Thoracic aorta (tissue), 2 donors: ENCODE measurements at regions not wholly inside any gene's neighbourhood (a gene's known extent, or its start where the extent isn't known, plus 50 kb on each side); places are given as distances from the start of the nearest gene placed in this dataset.

ENCODE experiments used
- ATAC-seq: fragments of 150-250 bp; one replicate; pipeline ENCODE4 v1.8.0; 2017; ENCODE audit warnings: low read depth; ENCODE audit not compliant: insufficient number of reproducible peaks, low FRiP score
- DNase-seq: peaks from one replicate; pipeline ENCODE4 v3.0.0-alpha.2; 2020; ENCODE audit warnings: low spot score
- H3K27ac ChIP-seq, 2 donors: fragments of 200-600 bp; sonication (generic); 1 replicate in 1 of 2; 2 replicates in 1 of 2; pipeline ENCODE4 v1.5.1; 2016; ENCODE audit warnings: mild to moderate bottlenecking in 2 of 2, moderate library complexity in 2 of 2
- H3K27me3 ChIP-seq: fragments of 200-600 bp; sonication (generic); replicated peaks from 2 replicates; pipeline ENCODE4 v1.6.0; 2016; ENCODE audit warnings: mild to moderate bottlenecking; ENCODE audit not compliant: insufficient read depth
- H3K36me3 ChIP-seq: fragments of 200-600 bp; sonication (generic); one replicate; pipeline ENCODE4 v1.5.1; 2016
- H3K4me1 ChIP-seq, 2 donors: fragments of 200-600 bp; sonication (generic); 1 replicate in 1 of 2; 2 replicates in 1 of 2; pipeline versions ENCODE4 v1.5.1 to v1.6.0; 2016; ENCODE audit warnings: low read depth in 2 of 2, mild to moderate bottlenecking in 1 of 2; ENCODE audit not compliant: control insufficient read depth in 1 of 2
- H3K4me3 ChIP-seq: fragments of 200-600 bp; sonication (generic); 2 replicates; pipeline ENCODE4 v1.5.1; 2016; ENCODE audit warnings: mild to moderate bottlenecking
- H3K9me3 ChIP-seq: fragments of 200-600 bp; sonication (generic); 2 replicates; pipeline ENCODE4 v1.5.1; 2016
- TF ChIP-seq, protein P1 (sequence below): fragments of 200-600 bp; sonication (generic); IDR thresholded peaks from one replicate; pipeline ENCODE4 v1.5.1; 2019; ENCODE audit warnings: antibody characterized with exemption

DNA sequence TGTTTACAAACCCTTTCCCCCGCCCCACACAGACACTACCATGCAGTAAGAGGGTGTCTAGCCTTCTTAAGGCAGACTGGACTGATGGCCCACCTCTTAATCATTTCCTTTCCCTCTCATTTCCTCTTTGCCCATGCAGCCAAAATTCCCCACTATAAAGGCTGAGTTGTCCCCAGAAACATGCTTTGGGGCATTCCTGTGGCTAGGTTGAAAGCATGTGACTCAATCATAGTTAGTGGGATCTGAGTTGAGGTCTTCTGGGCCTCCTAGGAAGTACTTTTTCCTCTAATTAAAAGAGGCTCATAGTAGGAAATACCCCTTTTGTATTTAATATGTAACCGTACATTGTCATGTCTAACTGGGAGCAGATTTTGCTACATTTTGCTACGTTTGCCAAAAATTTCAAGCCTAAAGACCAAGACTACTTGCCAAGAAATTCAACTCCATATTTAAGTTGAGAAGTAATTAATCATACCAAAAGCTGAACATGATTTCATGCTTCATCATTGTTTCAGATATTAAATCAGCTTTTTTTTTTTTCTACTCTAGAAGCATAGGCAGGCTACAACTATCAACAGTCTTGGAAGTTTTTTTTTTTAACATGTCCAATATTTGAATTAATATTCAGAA lies 174.7 kb downstream of the ADGRL4 start:
- Histone ChIP-seq H3K27me3 (no peaks in the 10 kb centered on the region), H3K4me1 (peaks cover 0 to 1% of the 10 kb centered on the region in 2 donors), H3K9me3 (no peaks in the 10 kb centered on the region), H3K36me3 (no peaks in the 10 kb centered on the region), H3K27ac (no peak overlapping the region), H3K4me3 (no peak overlapping the region)
- ATAC-seq (no peak), DNase-seq (no peak)
- TF ChIP-seq, protein P1, sequence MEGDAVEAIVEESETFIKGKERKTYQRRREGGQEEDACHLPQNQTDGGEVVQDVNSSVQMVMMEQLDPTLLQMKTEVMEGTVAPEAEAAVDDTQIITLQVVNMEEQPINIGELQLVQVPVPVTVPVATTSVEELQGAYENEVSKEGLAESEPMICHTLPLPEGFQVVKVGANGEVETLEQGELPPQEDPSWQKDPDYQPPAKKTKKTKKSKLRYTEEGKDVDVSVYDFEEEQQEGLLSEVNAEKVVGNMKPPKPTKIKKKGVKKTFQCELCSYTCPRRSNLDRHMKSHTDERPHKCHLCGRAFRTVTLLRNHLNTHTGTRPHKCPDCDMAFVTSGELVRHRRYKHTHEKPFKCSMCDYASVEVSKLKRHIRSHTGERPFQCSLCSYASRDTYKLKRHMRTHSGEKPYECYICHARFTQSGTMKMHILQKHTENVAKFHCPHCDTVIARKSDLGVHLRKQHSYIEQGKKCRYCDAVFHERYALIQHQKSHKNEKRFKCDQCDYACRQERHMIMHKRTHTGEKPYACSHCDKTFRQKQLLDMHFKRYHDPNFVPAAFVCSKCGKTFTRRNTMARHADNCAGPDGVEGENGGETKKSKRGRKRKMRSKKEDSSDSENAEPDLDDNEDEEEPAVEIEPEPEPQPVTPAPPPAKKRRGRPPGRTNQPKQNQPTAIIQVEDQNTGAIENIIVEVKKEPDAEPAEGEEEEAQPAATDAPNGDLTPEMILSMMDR: no peak

DNA sequence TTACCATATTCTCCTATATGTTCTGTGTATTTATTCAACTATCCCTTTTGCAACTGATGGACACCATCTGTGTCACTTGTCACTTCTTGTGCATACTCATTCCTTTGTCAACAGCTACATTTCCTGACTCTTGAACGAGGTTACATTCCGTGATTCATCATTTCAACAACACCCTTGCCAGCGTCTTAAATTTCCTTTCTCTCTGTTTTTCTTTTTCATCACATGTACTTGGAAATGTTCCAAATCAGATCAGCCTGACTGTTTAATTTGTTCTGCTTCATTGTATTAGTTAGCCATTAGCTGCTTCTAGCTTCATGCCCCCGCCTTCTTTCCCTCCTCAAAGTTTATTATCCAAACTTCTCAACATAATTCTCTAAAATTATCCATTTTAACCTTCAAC lies 173.0 kb downstream of the ADGRL4 start:
- DNase-seq (no peak), ATAC-seq (no peak)
- H3K36me3 ChIP-seq: no peaks in the 10 kb centered on the region
- H3K4me3 ChIP-seq: no peak overlapping the region
- H3K9me3 ChIP-seq: no peaks in the 10 kb centered on the region
- peaks cover 0 to 3% of the 10 kb centered on the region in 2 donors for H3K4me1 ChIP-seq
- TF ChIP-seq, protein P1: no peak
- H3K27ac ChIP-seq: no peak overlapping the region
- no peaks in the 10 kb centered on the region for H3K27me3 ChIP-seq

DNA sequence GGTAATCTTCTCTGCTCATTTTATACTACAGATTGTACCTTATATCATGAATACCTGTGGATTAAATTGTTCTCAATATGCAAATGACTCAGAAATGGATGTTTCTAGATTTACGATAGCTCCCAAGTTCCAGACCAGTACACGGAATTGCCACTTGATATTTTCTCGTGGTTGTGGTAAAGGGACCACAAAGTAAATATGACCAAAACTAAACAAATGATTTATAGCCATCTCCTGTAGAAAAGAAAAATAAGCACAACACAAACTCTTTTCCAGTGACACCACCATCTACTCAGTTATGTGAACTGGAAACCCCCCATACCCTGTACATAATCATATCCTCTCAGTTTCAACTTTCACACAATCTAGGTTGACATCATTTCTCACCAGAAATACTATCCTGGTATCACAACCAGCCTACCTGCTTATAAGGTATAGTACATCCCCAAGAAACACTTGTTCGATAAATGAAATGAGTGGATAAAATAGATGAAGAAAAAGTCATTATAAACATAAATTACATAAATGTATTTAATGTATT lies 172.3 kb downstream of the ADGRL4 start:
- Histone ChIP-seq H3K4me3 (no peak overlapping the region), H3K36me3 (no peaks in the 10 kb centered on the region), H3K4me1 (peaks cover 0 to 3% of the 10 kb centered on the region in 2 donors), H3K9me3 (no peaks in the 10 kb centered on the region), H3K27ac (no peak overlapping the region), H3K27me3 (no peaks in the 10 kb centered on the region)
- DNase-seq (no peak), ATAC-seq (no peak)
- TF ChIP-seq, protein P1: no peak

DNA sequence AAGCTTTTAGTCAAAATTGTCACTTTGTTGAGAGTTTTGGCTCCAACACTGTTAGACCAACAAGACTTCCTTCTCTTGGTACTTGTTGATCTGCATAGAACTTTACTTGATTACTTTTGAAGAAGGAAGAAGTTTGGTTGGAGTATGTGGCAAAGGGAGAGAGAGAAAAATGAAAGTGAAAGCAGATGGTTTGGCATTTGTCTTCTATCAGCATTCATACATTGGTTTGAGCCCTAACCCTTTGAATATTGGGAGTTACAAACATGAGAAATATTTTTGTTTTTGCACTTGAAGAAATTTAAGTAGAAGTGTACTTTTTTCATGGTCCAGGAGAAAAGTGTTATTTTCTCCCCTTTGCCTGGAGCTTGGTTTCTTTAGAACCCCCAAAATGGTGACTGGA lies 169.8 kb downstream of the ADGRL4 start:
- Histone ChIP-seq H3K4me3 (peak overlapping the region; percentile 28), H3K9me3 (no peaks in the 10 kb centered on the region), H3K27me3 (no peaks in the 10 kb centered on the region), H3K36me3 (no peaks in the 10 kb centered on the region), H3K4me1 (peaks cover 3 to 12% of the 10 kb centered on the region in 2 donors), H3K27ac (no peak overlapping the region)
- no peak for DNase-seq
- ATAC-seq: no peak
- TF ChIP-seq, protein P1: no peak

DNA sequence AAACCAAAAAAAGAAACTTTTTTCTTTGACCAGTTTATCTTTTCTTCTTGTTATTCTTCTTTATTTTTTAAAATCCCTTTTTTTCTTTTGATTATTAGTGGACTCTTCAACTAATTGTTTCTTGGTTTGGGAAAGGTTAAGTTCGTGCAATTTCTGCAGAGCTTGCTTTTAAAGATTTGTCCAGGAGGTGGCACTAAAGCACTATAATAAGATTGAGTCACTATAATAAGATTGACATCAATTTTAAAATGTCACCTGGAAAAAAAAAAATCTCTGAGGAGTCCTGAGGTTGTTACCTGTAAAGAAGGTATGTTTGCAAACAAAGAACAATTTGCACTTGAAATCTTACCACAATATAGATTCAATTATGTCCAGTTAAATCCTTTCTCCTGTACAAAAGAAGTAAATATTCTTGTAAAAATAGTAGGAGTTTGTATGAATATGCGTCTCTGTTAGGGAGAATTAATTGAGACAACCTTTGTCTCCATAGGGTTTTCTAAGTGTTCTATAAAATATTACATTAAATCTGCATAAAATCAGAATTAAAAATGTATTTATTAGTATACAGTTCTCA lies 166.7 kb downstream of the ADGRL4 start:
- H3K27me3 ChIP-seq: no peaks in the 10 kb centered on the region
- DNase-seq: no peak
- TF ChIP-seq, protein P1: peak; percentile 46
- H3K9me3 ChIP-seq: no peaks in the 10 kb centered on the region
- H3K36me3 ChIP-seq: no peaks in the 10 kb centered on the region
- H3K4me3 ChIP-seq: no peak overlapping the region
- no peak for ATAC-seq
- H3K27ac ChIP-seq: no peak overlapping the region
- H3K4me1 ChIP-seq: peaks cover 3 to 12% of the 10 kb centered on the region in 2 donors
